ENCODE measurements at regions not wholly inside any gene's neighbourhood (a gene's known extent, or its start where the extent isn't known, plus 50 kb on each side); places are given as distances from the start of the nearest gene placed in this dataset.

- H3K27me3 Mint-ChIP-seq (ENCODE audit: unreplicated experiment), result no peaks in the 10 kb centered on the region
- H3K36me3 Mint-ChIP-seq (ENCODE audit: insufficient read depth, unreplicated experiment), result no peaks in the 10 kb centered on the region
- no peaks in the 10 kb centered on the region for H3K4me1 Mint-ChIP-seq (ENCODE audit: low read depth, unreplicated experiment)
- no peak overlapping the region for H3K27ac Mint-ChIP-seq (ENCODE audit: unreplicated experiment)
- no peak overlapping the region for H3K4me3 Mint-ChIP-seq (ENCODE audit: low read depth, unreplicated experiment)
- no peak for TF ChIP-seq CTCF (IDR thresholded peaks at IDR 0.05; ENCODE audit: unreplicated experiment)
- DNase-seq, result no peak
- no TSS peak for BruUV-seq (replicated peaks)
- CTCF ChIA-PET, result no interaction called here
- H3K9me3 Mint-ChIP-seq (ENCODE audit: low read depth, unreplicated experiment), result no peaks in the 10 kb centered on the region
- intact Hi-C loops (cut with micrococcal nuclease; ENCODE audit: unreplicated experiment), result loop anchor here (10.0 kb wide), 1 partner anchor 243 kb away; no protein-coding TSS in a partner anchor
Measured at GRCh38 chr18:27772081-27772480, 404.8 kb downstream of the CDH2 start.

- Mint-ChIP-seq H3K4me1 (ENCODE audit: low read depth, unreplicated experiment) (no peaks in the 10 kb centered on the region), H3K27me3 (ENCODE audit: unreplicated experiment) (no peaks in the 10 kb centered on the region), H3K36me3 (ENCODE audit: insufficient read depth, unreplicated experiment) (no peaks in the 10 kb centered on the region), H3K4me3 (ENCODE audit: low read depth, unreplicated experiment) (no peak overlapping the region), H3K27ac (ENCODE audit: unreplicated experiment) (no peak overlapping the region), H3K9me3 (ENCODE audit: low read depth, unreplicated experiment) (no peaks in the 10 kb centered on the region)
- no peak for TF ChIP-seq CTCF (IDR thresholded peaks at IDR 0.05; ENCODE audit: unreplicated experiment)
- intact Hi-C loops (cut with micrococcal nuclease; ENCODE audit: unreplicated experiment), result loop anchor here (10.0 kb wide), 1 partner anchor 243 kb away; no protein-coding TSS in a partner anchor
- DNase-seq, result no peak
- BruUV-seq (replicated peaks), result no TSS peak
- CTCF ChIA-PET, result no interaction called here
Measured at GRCh38 chr18:27771571-27771970, 405.4 kb downstream of the CDH2 start.

GRCh38 chr18:27769152-27769551 is 407.8 kb downstream of the CDH2 start:
- TF ChIP-seq CTCF (IDR thresholded peaks at IDR 0.05; ENCODE audit: unreplicated experiment), result no peak
- Mint-ChIP-seq H3K27ac (ENCODE audit: unreplicated experiment) (no peak overlapping the region), H3K4me1 (ENCODE audit: low read depth, unreplicated experiment) (no peaks in the 10 kb centered on the region), H3K27me3 (ENCODE audit: unreplicated experiment) (no peaks in the 10 kb centered on the region), H3K9me3 (ENCODE audit: low read depth, unreplicated experiment) (no peaks in the 10 kb centered on the region), H3K36me3 (ENCODE audit: insufficient read depth, unreplicated experiment) (no peaks in the 10 kb centered on the region), H3K4me3 (ENCODE audit: low read depth, unreplicated experiment) (no peak overlapping the region)
- intact Hi-C loops (cut with micrococcal nuclease; ENCODE audit: unreplicated experiment), result no loop called here
- DNase-seq, result no peak
- CTCF ChIA-PET, result interaction anchor here (0.9 kb wide), 1 partner anchor 19 kb away, joined by 3 read pairs; no protein-coding TSS in a partner anchor
- no TSS peak for BruUV-seq (replicated peaks)

GRCh38 chr18:27763936-27764335 is 413.0 kb downstream of the CDH2 start:
- H3K27me3 Mint-ChIP-seq (ENCODE audit: unreplicated experiment), result no peaks in the 10 kb centered on the region

More at GRCh38 chr18:27763936-27764335, 413.0 kb downstream of the CDH2 start:
- no TSS peak for BruUV-seq (replicated peaks)
- H3K36me3 Mint-ChIP-seq (ENCODE audit: insufficient read depth, unreplicated experiment), result no peaks in the 10 kb centered on the region
- intact Hi-C loops (cut with micrococcal nuclease; ENCODE audit: unreplicated experiment), result no loop called here
- H3K4me1 Mint-ChIP-seq (ENCODE audit: low read depth, unreplicated experiment), result no peaks in the 10 kb centered on the region
- H3K27ac Mint-ChIP-seq (ENCODE audit: unreplicated experiment), result no peak overlapping the region
- CTCF ChIA-PET, result no interaction called here
- no peaks in the 10 kb centered on the region for H3K9me3 Mint-ChIP-seq (ENCODE audit: low read depth, unreplicated experiment)
- no peak overlapping the region for H3K4me3 Mint-ChIP-seq (ENCODE audit: low read depth, unreplicated experiment)
- TF ChIP-seq CTCF (IDR thresholded peaks at IDR 0.05; ENCODE audit: unreplicated experiment), result no peak
- DNase-seq, result no peak

All from Calu3 (cell line).